NB4 (cell line): ENCODE measurements at regions not wholly inside any gene's neighbourhood (a gene's known extent, or its start where the extent isn't known, plus 50 kb on each side); places are given as distances from the start of the nearest gene placed in this dataset.

Experiments
- DNase-seq: peaks from one replicate; pipeline ENCODE4 v3.0.0; 2010; ENCODE audit warnings: low read depth
- H3K4me3 ChIP-seq: one replicate; pipeline ENCODE4 v1.5.1; 2011; ENCODE audit warnings: mild to moderate bottlenecking, low read depth, low read length, moderate library complexity
- CTCF ChIP-seq: IDR thresholded peaks from one replicate; pipeline ENCODE4 v1.5.1; 2012; ENCODE audit warnings: low read depth, low read length
- MYC ChIP-seq: IDR thresholded peaks from 2 replicates; pipeline ENCODE4 v1.6.1; 2011; ENCODE audit warnings: low read depth, low read length
- POLR2A ChIP-seq: IDR thresholded peaks from 2 replicates; pipeline ENCODE4 v1.6.1; 2011; ENCODE audit warnings: mild to moderate bottlenecking; ENCODE audit not compliant: insufficient read length; ENCODE audit errors: extremely low read depth
- TF ChIP-seq, protein P1 (sequence below): IDR thresholded peaks from 2 replicates; pipeline ENCODE4 v1.6.1; 2011; ENCODE audit warnings: low read depth, low read length

- peak; percentile 42 for DNase-seq
Observed at GRCh38 chrX:37926700-37927099, 79.3 kb upstream of the DYNLT3 start.

DNA sequence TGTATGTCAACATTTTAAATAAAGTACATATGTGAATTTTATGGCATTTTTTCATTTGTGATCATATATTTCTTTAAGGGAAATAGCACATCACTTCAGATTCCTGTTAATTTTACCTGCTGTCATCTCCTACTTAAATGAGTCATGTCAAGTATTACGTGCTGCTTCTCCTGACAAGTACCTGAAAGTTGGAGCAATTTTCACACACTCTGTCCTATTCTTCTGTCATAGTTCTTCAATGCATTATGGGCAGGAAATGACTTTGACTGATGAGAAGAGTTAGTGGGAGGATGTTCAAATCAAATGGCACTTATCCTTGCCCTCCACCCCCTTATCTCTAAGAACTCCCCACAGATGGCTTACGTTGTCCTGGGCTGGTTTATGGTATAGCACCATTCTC is 64.2 kb upstream of the SYTL5 start:
- H3K4me3 ChIP-seq, result no peak overlapping the region
- no peak for TF ChIP-seq MYC
- TF ChIP-seq CTCF, result no peak
- TF ChIP-seq, protein P1, sequence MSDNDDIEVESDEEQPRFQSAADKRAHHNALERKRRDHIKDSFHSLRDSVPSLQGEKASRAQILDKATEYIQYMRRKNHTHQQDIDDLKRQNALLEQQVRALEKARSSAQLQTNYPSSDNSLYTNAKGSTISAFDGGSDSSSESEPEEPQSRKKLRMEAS, result no peak
- TF ChIP-seq POLR2A, result no peak
- DNase-seq, result no peak

More at GRCh38 chrX:37926700-37927099, 79.3 kb upstream of the DYNLT3 start:
- H3K4me3 ChIP-seq, result no peak overlapping the region
- TF ChIP-seq CTCF, result peak; percentile 35
- TF ChIP-seq, protein P1, result no peak

DNA sequence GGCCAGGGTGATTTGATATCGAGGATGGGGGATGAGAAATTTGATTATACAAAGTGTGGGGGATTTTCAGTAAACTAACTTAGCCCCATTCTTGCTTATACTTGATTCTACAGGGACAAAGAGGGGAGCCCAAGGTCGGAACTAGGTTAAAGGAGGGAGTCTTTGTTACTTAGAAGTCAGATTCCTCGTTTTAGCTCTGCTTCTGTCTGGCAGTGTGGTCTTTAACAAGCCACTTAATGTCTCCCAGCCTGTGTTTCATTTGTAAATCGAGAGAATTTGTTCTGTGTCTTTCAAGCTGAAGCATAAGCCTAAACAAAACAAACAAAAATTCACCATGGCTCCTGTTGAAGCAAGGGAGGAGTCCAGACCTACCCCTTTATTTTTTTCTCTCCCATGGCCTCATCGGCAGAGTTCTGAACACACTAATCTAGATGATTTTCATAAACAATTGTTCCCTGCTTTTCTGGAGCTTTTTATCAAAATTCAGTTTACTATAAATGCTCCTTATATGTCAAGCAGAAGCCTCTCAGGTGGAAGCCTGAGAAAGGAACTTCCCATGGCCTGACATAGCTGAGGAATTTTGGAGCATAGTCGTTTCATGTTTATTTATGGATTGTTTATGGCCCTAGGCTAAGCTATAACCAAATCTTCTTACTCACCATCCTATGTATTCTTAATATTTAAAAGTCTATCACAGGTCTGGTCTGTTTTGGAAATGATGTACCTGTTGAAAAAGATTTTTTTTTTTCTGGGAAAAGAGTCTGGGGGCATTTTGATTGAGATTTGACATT is 62.6 kb upstream of the SYTL5 start:
- no peak overlapping the region for H3K4me3 ChIP-seq
- no peak for DNase-seq
- TF ChIP-seq MYC, result no peak
- TF ChIP-seq, protein P1, result no peak
- no peak for TF ChIP-seq POLR2A
- no peak for TF ChIP-seq CTCF

DNA sequence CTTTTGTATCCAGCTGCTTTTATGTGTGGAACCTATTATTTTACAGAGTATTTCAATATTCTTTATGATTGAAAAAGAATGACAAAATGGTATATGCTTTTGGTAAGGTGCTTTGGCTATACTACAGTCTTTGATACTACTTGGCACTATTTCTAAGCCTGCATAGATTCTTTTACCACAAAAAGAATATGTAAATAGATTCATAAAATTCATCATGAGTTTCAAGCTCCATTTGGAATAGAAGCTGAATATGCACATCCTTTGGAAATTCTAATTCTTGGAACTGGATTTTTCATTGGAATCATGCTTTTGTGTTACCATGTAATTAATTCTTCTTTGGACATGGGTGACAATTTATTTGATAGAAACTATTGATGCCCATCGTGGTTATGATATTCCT is 60.2 kb upstream of the SYTL5 start:
- H3K4me3 ChIP-seq, result no peak overlapping the region
- TF ChIP-seq CTCF (no peak), POLR2A (no peak), MYC (no peak)
- TF ChIP-seq, protein P1, result no peak
- no peak for DNase-seq

DNA sequence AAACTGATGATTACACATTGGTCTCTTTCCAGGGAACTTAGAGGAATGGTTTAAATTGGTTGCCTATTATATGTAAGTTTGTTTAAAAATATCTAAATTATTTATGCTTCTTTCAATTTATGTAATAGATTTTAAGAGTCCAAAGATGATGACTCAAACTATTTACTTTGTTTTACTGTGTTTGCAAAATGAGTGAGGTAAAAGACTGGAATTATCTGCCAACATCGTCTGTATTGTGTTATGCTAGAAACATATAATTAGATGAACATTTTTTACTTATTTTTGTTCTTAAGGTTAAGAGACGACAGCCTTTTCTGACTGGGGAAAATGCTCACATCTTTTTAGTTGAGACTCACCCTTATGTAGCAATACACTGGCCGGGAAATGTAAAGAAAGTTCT is 51.1 kb upstream of the SYTL5 start:
- DNase-seq, result no peak
- TF ChIP-seq MYC (no peak), POLR2A (no peak), CTCF (no peak)
- TF ChIP-seq, protein P1, result no peak
- H3K4me3 ChIP-seq, result no peak overlapping the region
